NT2/D1 (cell line): ENCODE measurements at regions not wholly inside any gene's neighbourhood (a gene's known extent, or its start where the extent isn't known, plus 50 kb on each side); places are given as distances from the start of the nearest gene placed in this dataset.

Experiments used
- YY1 ChIP-seq: IDR thresholded peaks from 2 replicates; pipeline ENCODE4 v1.6.1; 2011; ENCODE audit not compliant: insufficient read length, insufficient read depth
- ZNF274 ChIP-seq: IDR thresholded peaks from 2 replicates; pipeline ENCODE4 v1.6.1; 2011; ENCODE audit warnings: mild to moderate bottlenecking, low read depth, low read length

DNA sequence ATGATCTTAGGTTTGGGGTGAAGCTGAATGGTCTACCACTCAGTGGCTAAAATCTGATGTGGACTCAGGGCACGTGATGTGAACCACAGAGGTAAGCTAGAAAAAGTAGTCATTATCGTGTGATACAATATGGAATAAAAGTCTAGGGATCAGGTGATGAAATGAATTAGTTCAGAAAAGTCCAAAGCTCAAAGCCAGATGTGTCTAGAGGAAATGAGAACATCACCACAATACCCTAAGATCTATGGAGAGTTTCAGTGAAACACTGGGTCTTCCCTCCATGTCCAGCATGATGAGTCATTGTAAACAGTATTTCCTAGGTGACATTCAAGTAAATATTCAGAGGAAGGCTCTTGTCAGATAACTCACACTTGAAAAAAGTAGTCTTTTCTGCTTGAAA, 1257.4 kb upstream of the ZEB2 start:
- TF ChIP-seq ZNF274 (no peak), YY1 (no peak)
